ENCODE measurements at regions not wholly inside any gene's neighbourhood (a gene's known extent, or its start where the extent isn't known, plus 50 kb on each side); places are given as distances from the start of the nearest gene placed in this dataset.

GRCh38 chr9:8052991-8053390 is 253.4 kb upstream of the DMAC1 start:
- intact Hi-C loops (cut with micrococcal nuclease; ENCODE audit: unreplicated experiment) (no loop called here), in situ Hi-C loops (cut with HindIII; ENCODE audit: low pct_unique_long_range_greater_than_20kb, low sequenced_read_pairs) (no loop called here)
- DNase-seq (ENCODE audit: low read depth, low spot score) (no peak), ATAC-seq (no peak)
- BruUV-seq (replicated peaks), result no TSS peak
- H3K36me3 ChIP-seq (ENCODE audit: control insufficient read depth, insufficient read depth, low read length), result no peaks in the 10 kb centered on the region
- CTCF ChIA-PET, result no interaction called here
- H3K27ac ChIP-seq (ENCODE audit: low read length), result no peak overlapping the region
- H3K4me3 ChIP-seq (ENCODE audit: low read depth in 2 of 2, low read length in 2 of 2), result no peak overlapping the region
- TF ChIP-seq TCF7L2 (IDR thresholded peaks at IDR 0.05; ENCODE audit: low read depth, low read length), result no peak
- no peak for TF ChIP-seq POLR2AphosphoS5 (IDR thresholded peaks at IDR 0.05; ENCODE audit: low read depth, low read length)
- no peak for TF ChIP-seq CTCF (IDR thresholded peaks at IDR 0.05)
- TF ChIP-seq, protein P1, sequence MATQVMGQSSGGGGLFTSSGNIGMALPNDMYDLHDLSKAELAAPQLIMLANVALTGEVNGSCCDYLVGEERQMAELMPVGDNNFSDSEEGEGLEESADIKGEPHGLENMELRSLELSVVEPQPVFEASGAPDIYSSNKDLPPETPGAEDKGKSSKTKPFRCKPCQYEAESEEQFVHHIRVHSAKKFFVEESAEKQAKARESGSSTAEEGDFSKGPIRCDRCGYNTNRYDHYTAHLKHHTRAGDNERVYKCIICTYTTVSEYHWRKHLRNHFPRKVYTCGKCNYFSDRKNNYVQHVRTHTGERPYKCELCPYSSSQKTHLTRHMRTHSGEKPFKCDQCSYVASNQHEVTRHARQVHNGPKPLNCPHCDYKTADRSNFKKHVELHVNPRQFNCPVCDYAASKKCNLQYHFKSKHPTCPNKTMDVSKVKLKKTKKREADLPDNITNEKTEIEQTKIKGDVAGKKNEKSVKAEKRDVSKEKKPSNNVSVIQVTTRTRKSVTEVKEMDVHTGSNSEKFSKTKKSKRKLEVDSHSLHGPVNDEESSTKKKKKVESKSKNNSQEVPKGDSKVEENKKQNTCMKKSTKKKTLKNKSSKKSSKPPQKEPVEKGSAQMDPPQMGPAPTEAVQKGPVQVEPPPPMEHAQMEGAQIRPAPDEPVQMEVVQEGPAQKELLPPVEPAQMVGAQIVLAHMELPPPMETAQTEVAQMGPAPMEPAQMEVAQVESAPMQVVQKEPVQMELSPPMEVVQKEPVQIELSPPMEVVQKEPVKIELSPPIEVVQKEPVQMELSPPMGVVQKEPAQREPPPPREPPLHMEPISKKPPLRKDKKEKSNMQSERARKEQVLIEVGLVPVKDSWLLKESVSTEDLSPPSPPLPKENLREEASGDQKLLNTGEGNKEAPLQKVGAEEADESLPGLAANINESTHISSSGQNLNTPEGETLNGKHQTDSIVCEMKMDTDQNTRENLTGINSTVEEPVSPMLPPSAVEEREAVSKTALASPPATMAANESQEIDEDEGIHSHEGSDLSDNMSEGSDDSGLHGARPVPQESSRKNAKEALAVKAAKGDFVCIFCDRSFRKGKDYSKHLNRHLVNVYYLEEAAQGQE (IDR thresholded peaks at IDR 0.05; ENCODE audit: insufficient read depth in 1 of 2, low read depth in 2 of 2, low read length in 1 of 2), result no peak
- TF ChIP-seq SIN3A (IDR thresholded peaks at IDR 0.05; ENCODE audit: borderline replicate concordance, insufficient read depth, low read depth, low read length), result no peak
- H3K9me3 ChIP-seq (ENCODE audit: control insufficient read depth, insufficient read depth, low read depth, low read length), result no peaks in the 10 kb centered on the region
- H3K27me3 ChIP-seq (ENCODE audit: control insufficient read depth, insufficient read depth, low read length), result no peaks in the 10 kb centered on the region
- POLR2A ChIA-PET, result no interaction called here
- H3K4me1 ChIP-seq (ENCODE audit: control insufficient read depth, insufficient read depth, low read length), result no peaks in the 10 kb centered on the region

DNA sequence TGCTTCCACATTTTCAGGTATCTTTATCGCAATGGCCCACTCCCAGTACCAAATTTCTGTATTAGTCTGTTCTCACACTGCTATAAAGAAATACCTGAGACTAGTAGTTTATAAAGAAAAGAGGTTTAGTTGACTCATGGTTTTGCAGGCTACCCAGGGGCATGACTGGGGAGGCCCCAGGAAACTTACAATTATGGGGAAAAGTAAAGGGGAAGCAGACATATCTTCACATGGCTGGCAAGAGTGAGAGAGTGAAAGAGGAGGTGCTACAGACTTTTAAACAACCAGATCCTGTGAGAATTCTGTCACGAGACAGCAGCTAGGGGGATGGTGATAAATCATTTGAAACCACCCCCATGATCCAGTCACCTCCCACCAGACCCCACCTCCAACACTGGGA is 238.2 kb upstream of the DMAC1 start:
- no peaks in the 10 kb centered on the region for H3K36me3 ChIP-seq (ENCODE audit: control insufficient read depth, insufficient read depth, low read length)
- ATAC-seq (no peak), DNase-seq (ENCODE audit: low read depth, low spot score) (no peak)
- intact Hi-C loops (cut with micrococcal nuclease; ENCODE audit: unreplicated experiment) (no loop called here), in situ Hi-C loops (cut with HindIII; ENCODE audit: low pct_unique_long_range_greater_than_20kb, low sequenced_read_pairs) (no loop called here)
- TF ChIP-seq, protein P1 (IDR thresholded peaks at IDR 0.05; ENCODE audit: insufficient read depth in 1 of 2, low read depth in 2 of 2, low read length in 1 of 2), result no peak
- TF ChIP-seq CTCF (IDR thresholded peaks at IDR 0.05) (no peak), TCF7L2 (IDR thresholded peaks at IDR 0.05; ENCODE audit: low read depth, low read length) (no peak), SIN3A (IDR thresholded peaks at IDR 0.05; ENCODE audit: borderline replicate concordance, insufficient read depth, low read depth, low read length) (no peak), POLR2AphosphoS5 (IDR thresholded peaks at IDR 0.05; ENCODE audit: low read depth, low read length) (no peak)
- no peak overlapping the region for H3K4me3 ChIP-seq (ENCODE audit: low read depth in 2 of 2, low read length in 2 of 2)
- H3K27ac ChIP-seq (ENCODE audit: low read length), result no peak overlapping the region
- H3K27me3 ChIP-seq (ENCODE audit: control insufficient read depth, insufficient read depth, low read length), result no peaks in the 10 kb centered on the region
- H3K4me1 ChIP-seq (ENCODE audit: control insufficient read depth, insufficient read depth, low read length), result no peaks in the 10 kb centered on the region
- CTCF ChIA-PET, result no interaction called here
- no peaks in the 10 kb centered on the region for H3K9me3 ChIP-seq (ENCODE audit: control insufficient read depth, insufficient read depth, low read depth, low read length)
- no TSS peak for BruUV-seq (replicated peaks)
- POLR2A ChIA-PET, result no interaction called here

Measured in Panc1 (cell line).